HUES48 (cell line): ENCODE measurements at regions not wholly inside any gene's neighbourhood (a gene's known extent, or its start where the extent isn't known, plus 50 kb on each side); places are given as distances from the start of the nearest gene placed in this dataset.
"Not testable (repeated sequence)": the region's sequence is repeated elsewhere in the genome, so short reads cannot be mapped to it uniquely, and the experiment has no call there.

ENCODE experiments used
- H3K27ac ChIP-seq: one replicate; pipeline ENCODE4 v1.7.0; 2013; ENCODE audit warnings: low read depth, low read length, inconsistent platforms
- H3K27me3 ChIP-seq: 2 replicates; pipeline ENCODE4 v1.6.1; 2013; ENCODE audit warnings: mild to moderate bottlenecking, low read length; ENCODE audit not compliant: control insufficient read depth, insufficient read depth
- H3K36me3 ChIP-seq: 2 replicates; pipeline ENCODE4 v1.6.1; 2013; ENCODE audit warnings: low read length; ENCODE audit not compliant: control insufficient read depth, insufficient read depth
- H3K4me1 ChIP-seq: 2 replicates; pipeline ENCODE4 v1.6.1; 2013; ENCODE audit warnings: mild to moderate bottlenecking, low read length; ENCODE audit not compliant: control insufficient read depth, insufficient read depth
- H3K4me3 ChIP-seq: 2 replicates; pipeline ENCODE4 v1.5.1; 2013; ENCODE audit warnings: mild to moderate bottlenecking, low read depth, low read length
- H3K9ac ChIP-seq: 2 replicates; pipeline ENCODE4 v1.6.1; 2013; ENCODE audit warnings: mild to moderate bottlenecking, low read depth, low read length, moderate library complexity
- H3K9me3 ChIP-seq: 2 replicates; pipeline ENCODE4 v1.6.1; 2013; ENCODE audit warnings: low read length; ENCODE audit not compliant: control insufficient read depth, insufficient read depth

- H3K9ac ChIP-seq, H3K27ac ChIP-seq, H3K9me3 ChIP-seq, H3K4me3 ChIP-seq, H3K27me3 ChIP-seq, H3K4me1 ChIP-seq, H3K36me3 ChIP-seq: not testable (repeated sequence)
These were observed 313.9 kb downstream of the BCL2L11 start for GRCh38 chr2:111434608-111434939.

GRCh38 chr2:111435553-111436310, 315.0 kb downstream of the BCL2L11 start:
- not testable (repeated sequence) for H3K27ac ChIP-seq, H3K9ac ChIP-seq, H3K27me3 ChIP-seq, H3K4me1 ChIP-seq, H3K4me3 ChIP-seq, H3K9me3 ChIP-seq, H3K36me3 ChIP-seq

DNA sequence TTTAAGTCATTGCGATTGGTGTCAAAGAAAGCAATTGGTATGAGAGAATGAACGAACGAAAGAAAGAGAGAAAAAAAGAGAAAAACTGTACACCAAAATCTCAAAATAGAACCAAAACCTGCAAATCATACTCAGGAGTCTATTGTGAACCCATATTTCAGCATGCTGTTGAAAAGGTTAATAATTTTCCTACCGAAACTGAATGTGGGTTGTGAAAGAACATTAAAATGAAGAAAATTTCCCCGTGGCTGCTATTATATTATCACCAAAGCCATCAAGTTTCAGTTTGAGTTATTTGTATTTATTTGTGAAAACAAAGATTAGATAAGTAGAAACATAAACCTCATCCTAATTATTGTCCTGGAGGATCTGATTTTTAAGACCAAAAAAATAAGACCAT, 315.7 kb downstream of the BCL2L11 start:
- H3K27me3 ChIP-seq, H3K27ac ChIP-seq, H3K9me3 ChIP-seq, H3K4me3 ChIP-seq, H3K9ac ChIP-seq, H3K4me1 ChIP-seq, H3K36me3 ChIP-seq: not testable (repeated sequence)

GRCh38 chr2:111437288-111437990, 316.7 kb downstream of the BCL2L11 start:
- not testable (repeated sequence) for H3K9me3 ChIP-seq, H3K9ac ChIP-seq, H3K36me3 ChIP-seq, H3K4me3 ChIP-seq, H3K4me1 ChIP-seq, H3K27ac ChIP-seq, H3K27me3 ChIP-seq

DNA sequence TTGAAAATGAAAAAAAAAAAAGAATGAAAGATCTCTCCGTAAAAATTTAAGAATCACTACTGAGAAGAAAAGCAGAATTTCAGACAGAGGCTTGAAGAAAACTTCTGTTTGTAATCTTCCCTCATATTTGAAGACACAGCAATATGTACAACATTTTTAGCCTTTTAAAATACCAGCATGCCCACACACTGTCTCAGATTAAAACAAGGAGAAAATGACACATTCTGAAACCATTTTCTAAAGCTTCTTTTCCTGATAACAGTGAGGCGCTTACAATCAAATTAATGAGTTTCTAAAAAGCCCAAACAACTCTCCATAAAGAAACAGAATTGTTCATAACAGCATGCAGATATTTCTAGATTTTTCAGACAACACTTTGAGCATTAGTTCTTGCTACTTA, 317.4 kb downstream of the BCL2L11 start:
- not testable (repeated sequence) for H3K9ac ChIP-seq, H3K9me3 ChIP-seq, H3K36me3 ChIP-seq, H3K27ac ChIP-seq, H3K4me1 ChIP-seq, H3K4me3 ChIP-seq, H3K27me3 ChIP-seq

DNA sequence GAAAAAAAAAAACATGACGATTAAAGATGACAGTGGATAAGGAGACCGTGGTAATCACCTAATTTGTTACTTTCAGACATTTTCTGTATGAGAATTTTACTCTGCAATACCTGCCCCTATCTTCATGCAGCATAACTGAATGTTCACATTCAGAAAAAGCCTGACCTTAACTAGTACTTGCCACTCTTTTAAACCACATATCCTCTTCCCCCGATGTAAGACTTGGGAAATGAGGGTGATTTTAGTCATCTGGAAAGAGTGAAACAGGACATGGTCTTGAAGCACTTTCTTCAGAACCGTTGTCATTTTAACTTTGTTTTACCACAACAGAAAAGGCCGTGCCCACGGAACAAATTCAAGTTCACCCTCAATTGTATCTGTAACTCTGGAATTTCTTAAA, 318.5 kb downstream of the BCL2L11 start:
- not testable (repeated sequence) for H3K4me1 ChIP-seq, H3K4me3 ChIP-seq, H3K27ac ChIP-seq, H3K36me3 ChIP-seq, H3K9ac ChIP-seq, H3K9me3 ChIP-seq, H3K27me3 ChIP-seq

DNA sequence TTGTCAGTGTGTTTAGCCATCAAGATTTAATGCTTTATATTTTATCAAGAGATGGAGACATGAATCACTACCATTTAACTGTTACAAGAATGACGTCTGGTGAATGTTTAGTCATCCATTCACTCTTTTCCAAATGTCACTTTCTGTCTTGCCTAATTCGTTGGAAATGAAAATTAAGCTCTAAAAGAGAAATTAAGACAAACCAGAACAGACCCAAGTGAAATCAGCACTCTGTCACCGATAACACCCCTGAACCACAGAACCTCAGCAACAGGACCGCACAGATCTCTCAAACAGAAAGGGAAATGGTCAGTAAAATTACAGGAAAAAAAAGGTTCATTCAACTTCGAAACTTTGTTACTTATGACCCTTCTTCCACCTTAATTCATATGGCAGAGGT, 320.9 kb downstream of the BCL2L11 start:
- not testable (repeated sequence) for H3K36me3 ChIP-seq, H3K4me1 ChIP-seq, H3K4me3 ChIP-seq, H3K9ac ChIP-seq, H3K9me3 ChIP-seq, H3K27me3 ChIP-seq, H3K27ac ChIP-seq

DNA sequence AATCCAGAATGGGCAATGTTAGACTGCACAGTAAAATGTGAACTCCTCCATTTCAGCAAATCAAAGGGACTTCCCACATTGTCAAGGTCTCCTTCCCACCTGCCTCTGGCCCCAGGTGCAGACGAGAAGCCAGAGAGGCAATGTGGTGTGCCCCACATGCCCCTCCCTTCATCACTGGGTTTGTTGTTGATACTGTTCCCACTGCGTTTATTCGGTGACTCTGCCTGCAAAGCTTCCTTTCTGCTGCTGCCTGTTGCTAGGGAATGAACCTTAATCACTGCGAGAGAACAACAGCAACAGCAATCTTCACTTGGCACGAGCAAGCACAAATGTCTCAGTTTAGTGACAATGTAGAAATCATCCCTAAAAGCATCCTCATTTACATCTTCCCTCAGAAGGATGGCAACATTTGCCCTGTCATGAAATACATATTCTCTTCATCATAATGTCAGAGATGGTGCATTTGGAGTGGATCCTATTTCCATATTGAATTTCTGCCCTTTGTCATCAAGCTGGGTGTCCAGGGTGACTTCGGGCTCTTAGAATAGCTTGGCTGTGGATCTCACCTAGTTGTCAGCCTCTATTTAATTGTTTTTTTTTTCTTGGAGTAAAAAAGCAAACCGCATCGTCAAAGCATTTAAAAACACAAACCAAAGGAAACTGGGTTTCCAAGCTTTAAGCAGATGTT, 322.2 kb downstream of the BCL2L11 start:
- H3K4me3 ChIP-seq, H3K9ac ChIP-seq, H3K4me1 ChIP-seq, H3K36me3 ChIP-seq, H3K9me3 ChIP-seq, H3K27me3 ChIP-seq, H3K27ac ChIP-seq: not testable (repeated sequence)

DNA sequence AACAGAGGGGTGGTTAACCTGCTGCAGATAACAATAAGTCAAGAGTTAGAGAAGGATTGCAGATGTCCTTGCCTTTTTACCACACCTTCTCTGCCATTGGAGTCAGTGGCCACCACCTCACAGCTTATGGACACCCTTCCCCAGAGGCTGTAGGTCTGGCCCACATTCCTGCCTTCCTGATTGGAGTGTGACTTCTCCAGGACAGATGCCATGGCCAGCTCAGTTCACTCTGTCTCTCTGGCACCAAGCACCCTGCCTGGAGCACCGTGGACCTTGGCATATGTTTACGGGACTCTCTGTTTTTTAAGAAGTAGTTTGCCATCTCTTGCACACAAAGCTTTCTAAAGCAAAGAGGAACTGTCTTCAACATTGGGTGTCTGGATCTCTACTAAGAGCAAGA, 323.8 kb downstream of the BCL2L11 start:
- H3K4me1 ChIP-seq, H3K27ac ChIP-seq, H3K9ac ChIP-seq, H3K9me3 ChIP-seq, H3K36me3 ChIP-seq, H3K27me3 ChIP-seq, H3K4me3 ChIP-seq: not testable (repeated sequence)

DNA sequence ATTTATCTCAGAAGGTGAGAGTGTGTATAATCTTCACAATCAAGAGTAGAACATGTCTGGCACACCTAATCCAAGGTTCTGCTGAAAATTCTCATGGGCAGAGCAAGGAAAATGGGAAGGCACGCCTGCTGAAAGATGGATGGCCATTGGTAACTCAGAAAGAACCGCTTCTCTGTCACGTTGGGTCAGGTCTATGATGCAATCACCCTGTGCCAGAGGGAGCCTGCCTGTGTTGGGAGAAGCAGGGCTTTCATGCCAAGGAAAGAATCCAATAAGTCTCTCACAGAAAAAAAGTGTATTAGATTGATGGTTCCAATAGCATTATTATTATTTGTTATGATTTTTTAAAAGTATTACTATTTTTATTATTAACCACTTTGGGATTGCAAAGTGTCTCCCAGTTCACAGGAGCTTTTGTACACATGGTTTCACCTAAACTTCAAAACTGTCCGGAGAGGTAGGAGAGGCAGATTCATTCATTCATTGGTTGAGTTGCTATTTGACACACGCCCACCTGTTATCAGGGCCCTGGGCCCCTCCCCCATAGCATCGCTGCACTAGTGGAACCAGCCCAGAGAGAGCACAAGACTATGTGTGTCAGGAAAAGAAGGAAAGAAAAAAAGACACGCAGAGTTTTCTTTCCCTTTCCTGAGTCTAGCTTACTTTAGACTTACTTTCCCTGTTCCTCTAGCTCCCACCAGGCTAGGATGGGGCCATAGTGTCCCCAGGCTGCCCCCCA, 324.6 kb downstream of the BCL2L11 start:
- not testable (repeated sequence) for H3K9ac ChIP-seq, H3K27ac ChIP-seq, H3K4me3 ChIP-seq

DNA sequence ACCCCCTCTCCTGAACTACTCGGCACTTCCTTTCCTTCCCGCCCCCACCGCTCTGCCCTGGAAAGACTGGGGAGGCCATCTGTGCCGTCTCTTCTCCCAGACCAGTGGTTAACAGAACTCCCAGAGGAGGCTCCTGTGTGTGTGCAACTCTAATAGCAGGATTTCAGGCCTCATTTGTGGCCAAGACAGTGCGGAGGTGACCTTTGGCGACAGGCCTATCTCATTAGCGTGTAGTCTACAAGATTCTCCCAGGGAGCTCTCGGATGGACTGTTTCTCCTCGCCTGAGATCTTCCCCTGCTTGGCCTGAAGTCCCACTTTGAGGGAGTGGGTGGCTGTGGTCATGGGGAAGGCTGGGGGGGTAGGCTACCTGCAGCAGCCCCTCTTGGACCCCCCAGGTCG, 325.2 kb downstream of the BCL2L11 start:
- not testable (repeated sequence) for H3K4me1 ChIP-seq, H3K9me3 ChIP-seq, H3K27ac ChIP-seq, H3K9ac ChIP-seq, H3K4me3 ChIP-seq, H3K27me3 ChIP-seq, H3K36me3 ChIP-seq

More for the DNA sequence above, 324.6 kb downstream of the BCL2L11 start:
- H3K27me3 ChIP-seq, H3K4me1 ChIP-seq, H3K9me3 ChIP-seq, H3K36me3 ChIP-seq: not testable (repeated sequence)
